Right lobe of liver (tissue), 6 donors: ENCODE measurements at regions not wholly inside any gene's neighbourhood (a gene's known extent, or its start where the extent isn't known, plus 50 kb on each side); places are given as distances from the start of the nearest gene placed in this dataset.

Experiments
- ATAC-seq, 4 donors: fragments of 200-7000 bp; cut with Tn5 transposase; one replicate each; pipeline ENCODE4 v1.9.1; 2020; ENCODE audit warnings: mild to moderate bottlenecking in 4 of 4, moderate library complexity in 4 of 4
- DNase-seq, 3 donors: peaks; one replicate each; pipeline ENCODE4 v3.0.0-alpha.2; 2020
- H3K27ac ChIP-seq, 3 donors: fragments of 200-600 bp; one replicate each; pipeline ENCODE4 v1.8.0; 2022
- H3K27me3 ChIP-seq, 2 donors: fragments of 200-600 bp; one replicate each; pipeline ENCODE4 v1.8.0; 2022
- H3K36me3 ChIP-seq, 4 donors: fragments of 200-600 bp; sonication (generic) in 1 of 4; one replicate each; pipeline versions ENCODE4 v1.5.1 to v1.8.0; 2017 to 2022; ENCODE audit warnings: control low read depth in 1 of 4
- H3K4me1 ChIP-seq, 4 donors: fragments of 200-600 bp; sonication (generic) in 1 of 4; one replicate each; pipeline versions ENCODE4 v1.5.1 to v1.8.0; 2017 to 2022; ENCODE audit warnings: control low read depth in 1 of 4
- H3K4me3 ChIP-seq, 3 donors: fragments of 200-600 bp; one replicate each; pipeline ENCODE4 v1.8.0; 2022
- H3K9me3 ChIP-seq, 4 donors: fragments of 200-600 bp; sonication (generic) in 1 of 4; one replicate each; pipeline versions ENCODE4 v1.5.1 to v1.8.0; 2017 to 2022; ENCODE audit warnings: control low read depth in 1 of 4
- CTCF ChIP-seq, 4 donors: fragments of 200-600 bp in 3 of 4; fragments of 450-650 bp in 1 of 4; IDR thresholded peaks; one replicate each; pipeline versions ENCODE4 v1.5.1 to v1.8.0; 2016 to 2022; ENCODE audit warnings: antibody characterized with exemption in 4 of 4, mild to moderate bottlenecking in 2 of 4
- POLR2A ChIP-seq: fragments of 450-650 bp; IDR thresholded peaks from one replicate; pipeline ENCODE4 v1.6.1; 2017; ENCODE audit warnings: antibody characterized with exemption, mild to moderate bottlenecking
- WGBS: methylation state at CpG from one replicate; pipeline ENCODE4 v1.1.6; 2018; ENCODE audit warnings: low coverage, low lambda C conversion rate; ENCODE audit not compliant: insufficient coverage; ENCODE audit errors: missing lambda C conversion rate; 5-methylcytosine and 5-hydroxymethylcytosine counted together
- intact Hi-C, 2 donors: fragments of 100-400 bp; cut with DNase I; formaldehyde crosslinking; loops; one replicate each; pipeline versions ENCODE4 v1.11.2 to v1.14.1; 2022
- donor health status: DM: no; HTN: yes; CAD: no.
- donor health status: DM: no; HTN: no; CAD: no.
- donor health status: DM: no; HTN: no; CAD: no.
- donor health status: DM: no; HTN: yes; CAD: no.
- donor health status: DM: no; HTN: yes; CAD: no.

GRCh38 chr2:146365041-146365440, 1479.8 kb upstream of the ACVR2A start:
- H3K9me3 ChIP-seq = no peaks in the 10 kb centered on the region
- H3K27ac ChIP-seq = no peak overlapping the region
- no peaks in the 10 kb centered on the region for H3K36me3 ChIP-seq
- no peak overlapping the region for H3K4me3 ChIP-seq
- H3K4me1 ChIP-seq = no peaks in the 10 kb centered on the region
- intact Hi-C loops = no loop called here
- TF ChIP-seq POLR2A (no peak), CTCF (IDR thresholded peaks at IDR 0.05) (no peak)
- 76% methylated on average over 1 of the region's 1 CpG for WGBS
- no peaks in the 10 kb centered on the region for H3K27me3 ChIP-seq
- no peak for DNase-seq
- ATAC-seq = no peak

GRCh38 chr2:146363731-146364130, 1481.1 kb upstream of the ACVR2A start:
- no peaks in the 10 kb centered on the region for H3K4me1 ChIP-seq
- H3K36me3 ChIP-seq = no peaks in the 10 kb centered on the region
- intact Hi-C loops = no loop called here
- no peaks in the 10 kb centered on the region for H3K27me3 ChIP-seq
- H3K4me3 ChIP-seq = no peak overlapping the region
- WGBS = 25% methylated on average over 1 of the region's 1 CpG
- DNase-seq (no peak), ATAC-seq (no peak)
- H3K27ac ChIP-seq = no peak overlapping the region
- TF ChIP-seq CTCF (IDR thresholded peaks at IDR 0.05) (no peak), POLR2A (no peak)
- H3K9me3 ChIP-seq = no peaks in the 10 kb centered on the region

GRCh38 chr2:146351689-146352088, 1493.1 kb upstream of the ACVR2A start:
- Histone ChIP-seq H3K27me3 (no peaks in the 10 kb centered on the region), H3K9me3 (no peaks in the 10 kb centered on the region), H3K4me1 (no peaks in the 10 kb centered on the region), H3K4me3 (no peak overlapping the region), H3K27ac (no peak overlapping the region), H3K36me3 (no peaks in the 10 kb centered on the region)
- intact Hi-C loops = no loop called here
- ATAC-seq = no peak
- TF ChIP-seq POLR2A = no peak
- TF ChIP-seq CTCF (IDR thresholded peaks at IDR 0.05) = no peak
- no peak for DNase-seq

- DNase-seq = no peak
- Histone ChIP-seq H3K9me3 (no peaks in the 10 kb centered on the region), H3K4me3 (no peak overlapping the region), H3K27me3 (no peaks in the 10 kb centered on the region), H3K4me1 (no peaks in the 10 kb centered on the region), H3K27ac (no peak overlapping the region), H3K36me3 (no peaks in the 10 kb centered on the region)
- ATAC-seq = no peak
- 61% methylated on average over 3 of the region's 3 CpGs for WGBS
- no peak for TF ChIP-seq POLR2A
- no peak for TF ChIP-seq CTCF (IDR thresholded peaks at IDR 0.05)
- intact Hi-C loops = no loop called here
These were observed 1495.5 kb upstream of the ACVR2A start for GRCh38 chr2:146349334-146349733.

- DNase-seq (no peak), ATAC-seq (no peak)
- Histone ChIP-seq H3K27me3 (no peaks in the 10 kb centered on the region), H3K27ac (no peak overlapping the region), H3K9me3 (no peaks in the 10 kb centered on the region), H3K4me3 (no peak overlapping the region), H3K36me3 (no peaks in the 10 kb centered on the region), H3K4me1 (no peaks in the 10 kb centered on the region)
- no peak for TF ChIP-seq POLR2A
- no peak for TF ChIP-seq CTCF (IDR thresholded peaks at IDR 0.05)
- intact Hi-C loops = loop anchor here in 1 of 2 donors (10.0 kb wide), 1 partner anchor 600 kb away; no protein-coding TSS in a partner anchor
- 84% methylated on average over 2 of the region's 2 CpGs for WGBS
These were observed 1519.9 kb upstream of the ACVR2A start for GRCh38 chr2:146324951-146325350.
